HL-60 (cell line): ENCODE measurements at regions not wholly inside any gene's neighbourhood (a gene's known extent, or its start where the extent isn't known, plus 50 kb on each side); places are given as distances from the start of the nearest gene placed in this dataset.

Source experiments
- DNase-seq, 2 experiments: peaks; one replicate each; pipeline ENCODE4 v3.0.0-alpha.2; 2010 to 2020; ENCODE audit warnings: low read depth in 1 of 2, low spot score in 1 of 2
- H3K27ac ChIP-seq: fragments of 250-450 bp; sonication (Bioruptor Pico); replicated peaks from 2 replicates; pipeline ENCODE4 v1.5.1; 2020; ENCODE audit warnings: mild to moderate bottlenecking, moderate library complexity
- H3K27me3 ChIP-seq: fragments of 250-450 bp; sonication (Bioruptor Pico); 2 replicates; pipeline ENCODE4 v1.5.1; 2021; ENCODE audit warnings: mild to moderate bottlenecking, moderate library complexity; ENCODE audit not compliant: insufficient read depth, poor library complexity, severe bottlenecking
- H3K4me3 ChIP-seq: replicated peaks from 2 replicates; pipeline ENCODE4 v1.5.1; 2011; ENCODE audit warnings: mild to moderate bottlenecking, control low read depth, low read length; ENCODE audit not compliant: insufficient read depth
- CTCF ChIP-seq: IDR thresholded peaks from one replicate; pipeline ENCODE4 v1.5.1; 2011; ENCODE audit warnings: low read length, control low read depth, inconsistent platforms; ENCODE audit not compliant: insufficient read depth
- GABPA ChIP-seq: IDR thresholded peaks from 2 replicates; pipeline ENCODE4 v1.6.1; 2012; ENCODE audit warnings: low read depth
- POLR2AphosphoS5 ChIP-seq: IDR thresholded peaks from 2 replicates; pipeline ENCODE4 v1.6.1; 2012; ENCODE audit warnings: low read depth
- REST ChIP-seq: IDR thresholded peaks from 2 replicates; pipeline ENCODE4 v1.6.1; 2012; ENCODE audit warnings: low read depth; ENCODE audit not compliant: insufficient replicate concordance
- SPI1 ChIP-seq: IDR thresholded peaks from 2 replicates; pipeline ENCODE4 v1.6.1; 2012; ENCODE audit warnings: low read depth, mild to moderate bottlenecking, borderline replicate concordance

- no peak overlapping the region for H3K27ac ChIP-seq
- H3K4me3 ChIP-seq, result no peak overlapping the region
- no peaks in the 10 kb centered on the region for H3K27me3 ChIP-seq
- no peak for DNase-seq
- TF ChIP-seq POLR2AphosphoS5 (no peak), SPI1 (no peak), GABPA (no peak), REST (no peak), CTCF (no peak)
These were observed 87.6 kb upstream of the RSPO3 start for GRCh38 chr6:127030836-127031235.

GRCh38 chr6:127031511-127031910, 87.0 kb upstream of the RSPO3 start:
- no peak overlapping the region for H3K4me3 ChIP-seq
- H3K27ac ChIP-seq, result no peak overlapping the region
- DNase-seq, result no peak
- H3K27me3 ChIP-seq, result no peaks in the 10 kb centered on the region
- TF ChIP-seq SPI1 (no peak), REST (no peak), CTCF (no peak)

- TF ChIP-seq POLR2AphosphoS5 (no peak), CTCF (no peak), SPI1 (no peak), REST (no peak), GABPA (no peak)
- no peak for DNase-seq
- Histone ChIP-seq H3K27me3 (no peaks in the 10 kb centered on the region), H3K4me3 (no peak overlapping the region), H3K27ac (no peak overlapping the region)
These were observed 85.5 kb upstream of the RSPO3 start for GRCh38 chr6:127032971-127033370.
